OCI-LY7 (cell line): ENCODE measurements at regions not wholly inside any gene's neighbourhood (a gene's known extent, or its start where the extent isn't known, plus 50 kb on each side); places are given as distances from the start of the nearest gene placed in this dataset.

Experiments used
- EZH2phosphoT487 ChIP-seq: fragments of 200-600 bp; sonication (generic); IDR thresholded peaks from 2 replicates; pipeline ENCODE4 v1.6.1; 2018; ENCODE audit warnings: low read depth, borderline replicate concordance, mild to moderate bottlenecking, mixed run types, antibody characterized with exemption, low read length, moderate library complexity, mixed read lengths
- TF ChIP-seq, protein P1 (sequence below): fragments of 200-600 bp; sonication (generic); conservative IDR thresholded peaks from 2 replicates; pipeline ENCODE4 v1.5.1; 2014; ENCODE audit warnings: mild to moderate bottlenecking, antibody characterized with exemption, low read length, moderate library complexity, mixed read lengths

DNA sequence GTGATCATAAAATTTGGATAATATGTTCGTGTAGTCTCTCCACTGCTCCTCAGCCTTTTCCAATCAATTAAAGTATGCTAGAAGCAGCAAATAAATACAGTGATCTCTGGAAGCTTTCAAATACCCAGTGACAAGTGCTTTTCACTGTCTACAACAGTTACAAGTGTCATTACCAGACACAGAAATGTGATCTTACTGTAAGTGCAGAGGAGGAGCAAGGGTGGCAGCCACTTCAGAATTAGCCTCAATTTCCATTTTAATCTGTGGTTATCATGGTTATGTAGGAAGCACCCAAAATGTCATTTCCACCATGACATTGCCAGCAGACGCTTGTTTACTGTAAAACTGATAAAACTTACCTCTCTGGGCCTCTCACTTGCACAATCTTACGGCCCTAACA is 133.9 kb upstream of the ADAMTS3 start:
- TF ChIP-seq EZH2phosphoT487: no peak
- TF ChIP-seq, protein P1, sequence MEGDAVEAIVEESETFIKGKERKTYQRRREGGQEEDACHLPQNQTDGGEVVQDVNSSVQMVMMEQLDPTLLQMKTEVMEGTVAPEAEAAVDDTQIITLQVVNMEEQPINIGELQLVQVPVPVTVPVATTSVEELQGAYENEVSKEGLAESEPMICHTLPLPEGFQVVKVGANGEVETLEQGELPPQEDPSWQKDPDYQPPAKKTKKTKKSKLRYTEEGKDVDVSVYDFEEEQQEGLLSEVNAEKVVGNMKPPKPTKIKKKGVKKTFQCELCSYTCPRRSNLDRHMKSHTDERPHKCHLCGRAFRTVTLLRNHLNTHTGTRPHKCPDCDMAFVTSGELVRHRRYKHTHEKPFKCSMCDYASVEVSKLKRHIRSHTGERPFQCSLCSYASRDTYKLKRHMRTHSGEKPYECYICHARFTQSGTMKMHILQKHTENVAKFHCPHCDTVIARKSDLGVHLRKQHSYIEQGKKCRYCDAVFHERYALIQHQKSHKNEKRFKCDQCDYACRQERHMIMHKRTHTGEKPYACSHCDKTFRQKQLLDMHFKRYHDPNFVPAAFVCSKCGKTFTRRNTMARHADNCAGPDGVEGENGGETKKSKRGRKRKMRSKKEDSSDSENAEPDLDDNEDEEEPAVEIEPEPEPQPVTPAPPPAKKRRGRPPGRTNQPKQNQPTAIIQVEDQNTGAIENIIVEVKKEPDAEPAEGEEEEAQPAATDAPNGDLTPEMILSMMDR: no peak
